NCI-H460 (cell line): ENCODE measurements at regions not wholly inside any gene's neighbourhood (a gene's known extent, or its start where the extent isn't known, plus 50 kb on each side); places are given as distances from the start of the nearest gene placed in this dataset.
A peak's percentile ranks its signal among the peaks of the same experiment; 100 is the strongest.

Experiments used
- DNase-seq: peaks from one replicate; pipeline ENCODE4 v3.0.0-alpha.2; 2016; ENCODE audit warnings: low read depth; ENCODE audit errors: extremely low read depth

DNA sequence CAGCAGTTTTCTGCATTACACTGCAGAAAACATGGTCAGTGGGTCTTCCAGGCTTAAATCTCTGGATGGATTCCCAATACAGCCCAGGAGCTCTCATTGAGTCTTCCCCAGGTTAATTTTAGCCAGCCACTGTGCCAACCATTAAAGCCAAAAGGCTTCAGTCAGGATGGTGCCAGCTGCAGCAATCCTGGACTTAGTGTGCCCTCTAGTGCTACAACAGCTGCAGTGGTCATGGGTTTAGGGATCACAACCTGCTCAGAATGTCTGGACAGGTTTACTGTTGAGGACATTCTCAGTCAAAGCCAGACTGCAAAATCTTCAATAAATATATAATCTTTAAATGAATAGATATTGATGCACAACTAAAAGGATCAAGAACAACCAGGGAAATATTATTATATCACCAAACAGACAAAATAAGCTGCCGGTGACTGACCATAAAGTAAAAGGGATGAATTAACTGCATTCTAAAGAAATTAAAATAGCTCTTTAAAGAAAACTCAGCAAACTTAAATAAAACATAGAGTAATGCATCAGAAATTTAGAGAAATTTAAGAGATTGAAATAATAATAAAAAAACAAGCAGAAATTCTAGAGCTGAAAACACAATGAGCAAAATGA, 639.9 kb downstream of the SPOCK3 start:
- peak; percentile 45 for DNase-seq

DNA sequence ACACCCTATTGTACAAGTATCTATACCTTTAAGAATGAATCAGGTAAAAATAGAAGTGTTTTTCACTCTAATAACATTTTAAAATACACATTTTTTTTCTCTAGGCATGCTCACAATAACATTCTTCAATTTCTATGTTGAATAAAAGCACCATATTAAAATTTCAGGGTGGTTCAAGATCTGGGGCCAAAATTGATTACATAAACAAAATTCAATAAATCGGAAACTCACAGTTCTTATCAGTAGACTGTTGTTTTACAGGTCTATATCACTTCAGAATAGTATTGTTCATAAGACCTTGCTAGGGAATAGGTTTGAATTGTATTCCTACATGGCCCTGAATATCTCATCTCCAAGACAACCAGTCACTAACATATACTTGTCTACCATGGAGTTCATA, 634.0 kb downstream of the SPOCK3 start:
- no peak for DNase-seq

DNA sequence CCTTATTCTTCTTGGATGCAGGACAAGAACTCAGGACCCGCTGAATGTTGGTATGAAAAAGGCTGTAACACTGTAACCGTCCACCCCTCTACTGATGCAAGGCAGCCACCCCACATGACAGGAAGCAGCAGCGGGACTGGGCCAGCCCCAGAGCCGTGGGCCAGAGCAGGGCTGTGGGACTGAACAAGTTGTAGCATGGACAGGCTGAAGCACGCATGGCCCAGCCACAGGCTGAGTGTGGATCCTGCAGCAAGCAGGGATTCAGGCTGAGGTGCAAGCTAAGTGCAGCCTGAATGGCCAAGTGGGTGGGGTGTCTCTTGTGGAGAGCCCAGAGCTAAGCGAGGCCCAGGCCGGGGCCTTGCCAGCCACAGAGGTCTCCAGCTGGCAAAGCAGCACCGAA, 632.2 kb downstream of the SPOCK3 start:
- no peak for DNase-seq

GRCh38 chr4:166622425-166622977, 611.8 kb downstream of the SPOCK3 start:
- peak; percentile 1 for DNase-seq

DNA sequence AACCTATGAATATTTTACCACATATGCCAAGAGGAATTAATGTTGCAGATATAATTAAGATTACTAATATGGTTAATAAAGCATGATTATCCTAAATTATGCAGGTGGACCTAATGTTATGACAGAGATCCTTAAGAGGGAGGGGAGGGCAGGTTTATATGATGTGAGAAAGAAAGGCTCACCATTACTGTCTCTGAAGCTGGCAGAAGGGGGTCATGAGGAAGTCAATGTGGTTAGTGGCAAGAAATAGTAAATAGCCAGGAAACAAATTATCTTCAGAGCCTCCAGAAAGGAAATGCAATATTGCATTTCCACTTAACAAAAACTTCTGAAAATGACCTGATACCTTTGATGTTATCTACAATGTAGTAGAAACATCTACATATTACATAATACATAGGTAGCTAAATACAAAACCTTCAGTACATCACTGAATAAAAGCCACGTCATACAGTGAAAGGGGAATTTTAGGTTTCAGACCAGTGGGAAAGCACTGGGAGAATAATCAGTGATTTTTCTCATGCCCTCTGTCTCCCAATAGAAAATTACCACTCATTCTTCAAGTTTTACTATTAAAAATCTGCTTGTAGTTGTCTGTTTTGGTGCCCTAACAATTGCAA, 609.2 kb downstream of the SPOCK3 start:
- no peak for DNase-seq

GRCh38 chr4:166628454-166628853, 605.8 kb downstream of the SPOCK3 start:
- no peak for DNase-seq

GRCh38 chr4:166635367-166635766, 598.9 kb downstream of the SPOCK3 start:
- DNase-seq: no peak

- no peak for DNase-seq
These were observed 596.5 kb downstream of the SPOCK3 start for GRCh38 chr4:166637816-166638215.

- DNase-seq: no peak
These were observed 579.1 kb downstream of the SPOCK3 start for GRCh38 chr4:166655231-166655630.

DNA sequence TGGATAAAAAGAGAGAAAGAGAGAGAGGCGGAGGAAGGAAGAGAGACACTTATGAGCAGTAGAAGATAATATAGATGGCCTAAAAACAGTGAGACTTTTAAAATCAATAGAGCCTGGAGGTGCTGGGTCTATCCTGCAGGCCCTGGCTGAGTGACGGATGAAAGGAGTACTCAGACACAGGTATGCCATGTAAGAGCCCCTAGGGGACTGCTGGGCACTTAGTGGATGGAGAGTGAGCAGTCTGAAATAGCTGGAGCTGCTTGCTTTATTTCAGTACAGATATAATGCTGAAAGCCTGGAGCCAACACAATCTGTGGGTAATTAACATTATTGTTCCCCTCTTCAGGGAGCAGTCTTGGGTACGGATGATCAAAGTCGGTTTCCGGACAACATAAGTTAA, 578.6 kb downstream of the SPOCK3 start:
- no peak for DNase-seq

DNA sequence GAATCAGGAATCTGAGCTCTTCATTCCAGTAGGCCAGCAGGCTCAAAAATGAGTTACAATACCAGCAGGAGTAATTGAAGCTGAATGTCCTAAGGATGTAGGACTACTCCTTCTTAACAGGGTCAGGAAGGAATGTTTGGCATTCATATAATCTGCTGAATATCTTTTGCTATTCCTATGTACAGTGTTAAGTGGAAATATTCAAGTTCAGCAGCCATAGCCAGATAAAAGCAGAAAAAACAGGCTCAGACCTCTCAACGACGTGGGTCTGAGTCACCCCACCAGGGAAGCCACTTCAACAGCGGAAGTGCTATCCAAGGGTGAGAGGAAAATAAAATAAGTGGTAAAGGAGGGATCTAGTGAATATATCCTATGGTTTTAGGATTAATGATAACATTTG, 577.0 kb downstream of the SPOCK3 start:
- DNase-seq: no peak

- DNase-seq: no peak
These were observed 575.7 kb downstream of the SPOCK3 start for GRCh38 chr4:166658585-166658984.

- no peak for DNase-seq
These were observed 571.9 kb downstream of the SPOCK3 start for GRCh38 chr4:166662266-166662843.

GRCh38 chr4:166670341-166670740, 564.0 kb downstream of the SPOCK3 start:
- no peak for DNase-seq

GRCh38 chr4:166673911-166674310, 560.4 kb downstream of the SPOCK3 start:
- no peak for DNase-seq

DNA sequence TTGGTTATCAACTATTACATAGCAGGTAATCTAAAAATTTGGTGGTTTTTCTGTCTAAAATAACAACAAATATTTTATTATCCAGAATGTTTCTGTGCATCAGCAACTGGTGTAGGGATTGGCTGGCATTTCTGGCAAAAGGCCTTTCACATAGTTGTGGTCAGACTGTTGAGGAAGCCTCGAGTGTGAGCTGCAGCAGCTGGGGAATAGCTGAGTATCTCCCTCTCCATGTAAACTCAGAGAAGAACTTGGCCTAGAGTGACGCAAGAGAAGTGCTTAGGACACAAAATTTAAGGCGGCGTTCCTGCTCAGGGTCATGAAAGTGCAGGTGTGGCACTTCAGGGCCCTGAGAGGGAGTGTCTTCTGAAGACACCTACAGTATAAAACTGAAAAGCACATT, 558.9 kb downstream of the SPOCK3 start:
- no peak for DNase-seq

- DNase-seq: no peak
These were observed 553.5 kb downstream of the SPOCK3 start for GRCh38 chr4:166680796-166681195.

DNA sequence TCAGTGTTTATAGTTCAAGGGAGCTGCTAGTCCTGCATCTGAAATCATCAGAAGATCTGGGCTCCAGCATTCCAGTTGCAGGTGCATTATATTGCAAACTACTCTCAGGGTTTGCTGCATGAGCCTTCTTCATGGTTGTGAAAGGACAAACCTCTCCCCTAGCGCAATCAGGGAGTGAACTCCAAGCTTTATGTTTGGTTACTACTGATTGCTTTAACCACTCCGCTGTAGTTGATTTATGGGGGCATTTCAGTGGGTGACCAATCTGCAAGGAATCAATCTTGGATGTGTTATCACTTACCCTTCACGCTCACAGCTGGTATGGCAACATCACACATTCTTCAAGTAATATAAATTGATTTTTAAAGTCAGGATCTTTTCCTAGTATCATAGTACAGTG, 552.1 kb downstream of the SPOCK3 start:
- no peak for DNase-seq
